K562 (cell line): ENCODE measurements at regions not wholly inside any gene's neighbourhood (a gene's known extent, or its start where the extent isn't known, plus 50 kb on each side); places are given as distances from the start of the nearest gene placed in this dataset.

Source experiments
- ATAC-seq: fragments of 200-7000 bp; cut with Tn5 transposase; 3 replicates; pipeline ENCODE4 v1.9.1; 2020; ENCODE audit warnings: moderate library complexity
- BruUV-seq: library from RNA; stranded (reverse); fragments of 400-500 nt; replicated peaks from 2 replicates; lab custom pipeline; 2021; lab: Mats Ljungman, UMichigan
- CTCF ChIA-PET: fragments of 300-600 bp; formaldehyde crosslinking; extraction: SDS; loops from one replicate; lab custom pipeline; 2021; ENCODE audit warnings: low intra/inter-chr PET ratio; lab: Yijun Ruan, JAX
- POLR2A ChIA-PET: fragments of 300-600, 350-650 bp; sonication (Branson Sonifier 250); formaldehyde crosslinking; extraction: SDS; loops from one replicate; lab custom pipeline; 2021; ENCODE audit warnings: antibody characterized with exemption, inconsistent platforms; lab: Yijun Ruan, JAX
- DNase-seq, 4 experiments: peaks; one replicate each; pipeline versions ENCODE4 v3.0.0 to v3.0.0-alpha.2; 2011 to 2018; ENCODE audit warnings: low spot score in 3 of 4, mixed read lengths in 3 of 4; ENCODE audit errors: extremely low read depth in 1 of 4
- FAIRE-seq: peaks from 2 replicates; lab custom pipeline; 2011; peaks lifted over from hg19 to GRCh38; lab: Jason Lieb, UNC
- H2AFZ ChIP-seq: 2 replicates; pipeline ENCODE4 v1.6.0; 2011; ENCODE audit warnings: low read depth, low read length, control low read depth, inconsistent platforms
- H3K27ac ChIP-seq: fragments of 200-600 bp; 3 replicates; pipeline ENCODE4 v1.8.0; 2011; ENCODE audit warnings: low read depth, mild to moderate bottlenecking, control low read depth, inconsistent platforms, low read length, moderate library complexity, mixed read lengths; ENCODE audit errors: extremely low read depth
- H3K27me3 ChIP-seq, 2 experiments: fragments of 300-600 bp in 1 of 2; 2 replicates in 1 of 2; 3 replicates in 1 of 2; pipeline versions ENCODE4 v1.6.0 to v1.8.0; 2011; ENCODE audit warnings: inconsistent platforms in 2 of 2, low read length in 2 of 2, mild to moderate bottlenecking in 1 of 2, mixed read lengths in 1 of 2, moderate library complexity in 1 of 2; ENCODE audit not compliant: control insufficient read depth in 2 of 2, insufficient read depth in 2 of 2
- H3K36me3 ChIP-seq: fragments of 300-600 bp; 3 replicates; pipeline ENCODE4 v1.8.0; 2011; ENCODE audit warnings: mild to moderate bottlenecking, low read length, inconsistent platforms; ENCODE audit not compliant: control insufficient read depth, insufficient read depth
- H3K4me1 ChIP-seq, 2 experiments: fragments of 200-600 bp in 1 of 2; replicated peaks in 1 of 2; 2 replicates in 1 of 2; 3 replicates in 1 of 2; pipeline versions ENCODE4 v1.5.1 to v1.8.0; 2011; ENCODE audit warnings: inconsistent platforms in 2 of 2, low read length in 2 of 2, mild to moderate bottlenecking in 1 of 2, mixed read lengths in 1 of 2, moderate library complexity in 1 of 2; ENCODE audit not compliant: control insufficient read depth in 2 of 2, insufficient read depth in 2 of 2
- H3K4me2 ChIP-seq: 2 replicates; pipeline ENCODE4 v1.6.1; 2011; ENCODE audit warnings: low read length, control low read depth, inconsistent platforms, mixed read lengths; ENCODE audit not compliant: insufficient read depth
- H3K4me3 ChIP-seq: fragments of 200-600 bp; sonication (generic), shearing (Covaris generic); 2 replicates; pipeline ENCODE4 v1.5.1; 2016; ENCODE audit warnings: control low read depth, inconsistent platforms
- H3K79me2 ChIP-seq: fragments of 200-600 bp; 3 replicates; pipeline ENCODE4 v1.8.0; 2011; ENCODE audit warnings: low read length, inconsistent platforms; ENCODE audit not compliant: control insufficient read depth, insufficient read depth
- H3K9ac ChIP-seq, 2 experiments: 2 replicates each; pipeline versions ENCODE4 v1.6.0 to v1.6.1; 2011; ENCODE audit warnings: low read depth in 2 of 2, low read length in 2 of 2, control low read depth in 1 of 2, inconsistent platforms in 1 of 2, mild to moderate bottlenecking in 1 of 2, mixed read lengths in 1 of 2; ENCODE audit not compliant: insufficient read depth in 1 of 2
- H3K9me1 ChIP-seq: one replicate; pipeline ENCODE4 v1.6.0; 2011; ENCODE audit warnings: inconsistent platforms, mild to moderate bottlenecking, low read length, moderate library complexity; ENCODE audit not compliant: control insufficient read depth, insufficient read depth
- H3K9me3 ChIP-seq: replicated peaks from 2 replicates; pipeline ENCODE4 v1.5.1; 2011; ENCODE audit warnings: low read depth, low read length, inconsistent platforms; ENCODE audit not compliant: control insufficient read depth, insufficient read depth
- H4K20me1 ChIP-seq: replicated peaks from 2 replicates; pipeline ENCODE4 v1.6.1; 2011; ENCODE audit warnings: low read length, inconsistent platforms, mixed read lengths; ENCODE audit not compliant: control insufficient read depth, insufficient read depth
- ATF7 ChIP-seq: fragments of 450-650 bp; IDR thresholded peaks from 2 replicates; pipeline ENCODE4 v1.7.1; 2014; ENCODE audit warnings: mild to moderate bottlenecking, moderate library complexity
- CBX3 ChIP-seq, 2 experiments: IDR thresholded peaks; 1 replicate in 1 of 2; 2 replicates in 1 of 2; pipeline ENCODE4 v1.6.1; 2012; ENCODE audit warnings: inconsistent platforms in 2 of 2, low read length in 2 of 2, borderline replicate concordance in 1 of 2, control low read depth in 1 of 2
- FOXA1 ChIP-seq: fragments of 450-650 bp; IDR thresholded peaks from 2 replicates; pipeline ENCODE4 v1.6.1; 2016; ENCODE audit warnings: mild to moderate bottlenecking, borderline replicate concordance
- MBD2 ChIP-seq: sonication (generic); IDR thresholded peaks from 2 replicates; pipeline ENCODE4 v1.6.1; 2016; ENCODE audit warnings: low read depth, borderline replicate concordance
- NFXL1 ChIP-seq: fragments of 450-650 bp; formaldehyde crosslinking; IDR thresholded peaks from 2 replicates; pipeline ENCODE4 v1.4.0; 2021; ENCODE audit warnings: mild to moderate bottlenecking
- SRSF7 ChIP-seq: fragments of 200-400 bp; formaldehyde crosslinking; optimal IDR thresholded peaks from 2 replicates; pipeline ENCODE3; 2017; ENCODE audit warnings: mild to moderate bottlenecking, low read depth, low read length
- WHSC1 ChIP-seq: IDR thresholded peaks from one replicate; pipeline ENCODE4 v1.6.1; 2012; ENCODE audit warnings: low read length, control low read depth, inconsistent platforms
- ZBTB7A ChIP-seq: IDR thresholded peaks from 2 replicates; pipeline ENCODE4 v1.6.1; 2011; ENCODE audit warnings: low read depth, mild to moderate bottlenecking, low read length, moderate library complexity, borderline replicate concordance; ENCODE audit not compliant: control insufficient read depth
- ZNF165 ChIP-seq: fragments of 250-450 bp; sonication (Bioruptor Pico); IDR thresholded peaks from 2 replicates; pipeline ENCODE4 v1.4.0; 2020; ENCODE audit warnings: borderline replicate concordance
- ZNF282 ChIP-seq: sonication (generic); formaldehyde crosslinking; IDR thresholded peaks from 2 replicates; pipeline ENCODE4 v1.8.1; 2023; ENCODE audit warnings: missing genetic modification reagents
- in situ Hi-C: fragments of 300-500 bp; cut with MboI; formaldehyde crosslinking; loops from 4 replicates; pipeline ENCODE4 v1.15.0; 2018; ENCODE audit warnings: inconsistent platforms, mixed read lengths
- intact Hi-C: fragments of 100-400 bp; cut with micrococcal nuclease; formaldehyde crosslinking; loops from 2 replicates; pipeline ENCODE4 v1.14.2; 2022
- TF ChIP-seq, protein P1 (sequence below), 2 experiments: IDR thresholded peaks; 2 replicates each; pipeline ENCODE4 v1.6.1; 2012; ENCODE audit warnings: improper control_type of control experiment in 2 of 2, low read depth in 2 of 2, low read length in 2 of 2, borderline replicate concordance in 1 of 2
- TF ChIP-seq, protein P2 (sequence below), 2 experiments: fragments of 450-650 bp; IDR thresholded peaks; 2 replicates each; pipeline ENCODE4 v1.6.1; 2016; ENCODE audit warnings: mild to moderate bottlenecking in 2 of 2, borderline replicate concordance in 1 of 2, low read depth in 1 of 2, moderate library complexity in 1 of 2

DNA sequence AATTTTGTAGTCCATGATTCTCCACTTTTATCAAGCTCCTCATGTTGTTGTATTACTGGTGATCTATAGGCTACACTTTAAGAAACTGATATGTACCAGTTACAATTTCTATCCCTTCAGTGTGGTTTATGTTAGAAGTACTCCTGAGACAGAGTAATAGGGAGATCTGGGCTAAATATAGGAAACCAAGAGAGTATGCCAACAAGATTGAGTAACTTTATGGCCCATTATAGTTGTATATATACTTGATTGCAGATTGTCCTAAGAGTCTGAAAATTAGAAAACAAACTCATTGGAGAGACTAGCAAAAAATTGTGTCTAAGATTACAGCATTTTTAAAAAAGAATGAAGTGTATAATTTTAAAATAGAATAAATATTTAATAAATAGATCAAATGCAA lies 605.6 kb downstream of the XIRP2 start:
- no peaks in the 10 kb centered on the region for H4K20me1 ChIP-seq
- FAIRE-seq: no peak

More for the DNA sequence above, 605.6 kb downstream of the XIRP2 start:
- Histone ChIP-seq H3K9me3 (no peaks in the 10 kb centered on the region), H3K27me3 (no peaks in the 10 kb centered on the region), H3K27ac (no peak overlapping the region), H3K79me2 (no peaks in the 10 kb centered on the region)
- POLR2A ChIA-PET: no interaction called here
- intact Hi-C loops: no loop called here
- TF ChIP-seq, protein P1, sequence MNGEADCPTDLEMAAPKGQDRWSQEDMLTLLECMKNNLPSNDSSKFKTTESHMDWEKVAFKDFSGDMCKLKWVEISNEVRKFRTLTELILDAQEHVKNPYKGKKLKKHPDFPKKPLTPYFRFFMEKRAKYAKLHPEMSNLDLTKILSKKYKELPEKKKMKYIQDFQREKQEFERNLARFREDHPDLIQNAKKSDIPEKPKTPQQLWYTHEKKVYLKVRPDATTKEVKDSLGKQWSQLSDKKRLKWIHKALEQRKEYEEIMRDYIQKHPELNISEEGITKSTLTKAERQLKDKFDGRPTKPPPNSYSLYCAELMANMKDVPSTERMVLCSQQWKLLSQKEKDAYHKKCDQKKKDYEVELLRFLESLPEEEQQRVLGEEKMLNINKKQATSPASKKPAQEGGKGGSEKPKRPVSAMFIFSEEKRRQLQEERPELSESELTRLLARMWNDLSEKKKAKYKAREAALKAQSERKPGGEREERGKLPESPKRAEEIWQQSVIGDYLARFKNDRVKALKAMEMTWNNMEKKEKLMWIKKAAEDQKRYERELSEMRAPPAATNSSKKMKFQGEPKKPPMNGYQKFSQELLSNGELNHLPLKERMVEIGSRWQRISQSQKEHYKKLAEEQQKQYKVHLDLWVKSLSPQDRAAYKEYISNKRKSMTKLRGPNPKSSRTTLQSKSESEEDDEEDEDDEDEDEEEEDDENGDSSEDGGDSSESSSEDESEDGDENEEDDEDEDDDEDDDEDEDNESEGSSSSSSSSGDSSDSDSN (IDR thresholded peaks at IDR 0.05; ENCODE audit: borderline replicate concordance in 1 of 2, low read depth in 2 of 2, low read length in 2 of 2): no peak
- TF ChIP-seq MBD2 (no peak), FOXA1 (no peak), ZBTB7A (no peak), ATF7 (no peak), NFXL1 (CRISPR knock-in tag) (no peak), ZNF282 (CRISPR knock-in tag) (no peak), WHSC1 (no peak), CBX3 (IDR thresholded peaks at IDR 0.05; ENCODE audit: borderline replicate concordance in 1 of 2, low read length in 2 of 2) (no peak), ZNF165 (CRISPR knock-in tag) (no peak), SRSF7 (no peak)
- TF ChIP-seq, protein P2, sequence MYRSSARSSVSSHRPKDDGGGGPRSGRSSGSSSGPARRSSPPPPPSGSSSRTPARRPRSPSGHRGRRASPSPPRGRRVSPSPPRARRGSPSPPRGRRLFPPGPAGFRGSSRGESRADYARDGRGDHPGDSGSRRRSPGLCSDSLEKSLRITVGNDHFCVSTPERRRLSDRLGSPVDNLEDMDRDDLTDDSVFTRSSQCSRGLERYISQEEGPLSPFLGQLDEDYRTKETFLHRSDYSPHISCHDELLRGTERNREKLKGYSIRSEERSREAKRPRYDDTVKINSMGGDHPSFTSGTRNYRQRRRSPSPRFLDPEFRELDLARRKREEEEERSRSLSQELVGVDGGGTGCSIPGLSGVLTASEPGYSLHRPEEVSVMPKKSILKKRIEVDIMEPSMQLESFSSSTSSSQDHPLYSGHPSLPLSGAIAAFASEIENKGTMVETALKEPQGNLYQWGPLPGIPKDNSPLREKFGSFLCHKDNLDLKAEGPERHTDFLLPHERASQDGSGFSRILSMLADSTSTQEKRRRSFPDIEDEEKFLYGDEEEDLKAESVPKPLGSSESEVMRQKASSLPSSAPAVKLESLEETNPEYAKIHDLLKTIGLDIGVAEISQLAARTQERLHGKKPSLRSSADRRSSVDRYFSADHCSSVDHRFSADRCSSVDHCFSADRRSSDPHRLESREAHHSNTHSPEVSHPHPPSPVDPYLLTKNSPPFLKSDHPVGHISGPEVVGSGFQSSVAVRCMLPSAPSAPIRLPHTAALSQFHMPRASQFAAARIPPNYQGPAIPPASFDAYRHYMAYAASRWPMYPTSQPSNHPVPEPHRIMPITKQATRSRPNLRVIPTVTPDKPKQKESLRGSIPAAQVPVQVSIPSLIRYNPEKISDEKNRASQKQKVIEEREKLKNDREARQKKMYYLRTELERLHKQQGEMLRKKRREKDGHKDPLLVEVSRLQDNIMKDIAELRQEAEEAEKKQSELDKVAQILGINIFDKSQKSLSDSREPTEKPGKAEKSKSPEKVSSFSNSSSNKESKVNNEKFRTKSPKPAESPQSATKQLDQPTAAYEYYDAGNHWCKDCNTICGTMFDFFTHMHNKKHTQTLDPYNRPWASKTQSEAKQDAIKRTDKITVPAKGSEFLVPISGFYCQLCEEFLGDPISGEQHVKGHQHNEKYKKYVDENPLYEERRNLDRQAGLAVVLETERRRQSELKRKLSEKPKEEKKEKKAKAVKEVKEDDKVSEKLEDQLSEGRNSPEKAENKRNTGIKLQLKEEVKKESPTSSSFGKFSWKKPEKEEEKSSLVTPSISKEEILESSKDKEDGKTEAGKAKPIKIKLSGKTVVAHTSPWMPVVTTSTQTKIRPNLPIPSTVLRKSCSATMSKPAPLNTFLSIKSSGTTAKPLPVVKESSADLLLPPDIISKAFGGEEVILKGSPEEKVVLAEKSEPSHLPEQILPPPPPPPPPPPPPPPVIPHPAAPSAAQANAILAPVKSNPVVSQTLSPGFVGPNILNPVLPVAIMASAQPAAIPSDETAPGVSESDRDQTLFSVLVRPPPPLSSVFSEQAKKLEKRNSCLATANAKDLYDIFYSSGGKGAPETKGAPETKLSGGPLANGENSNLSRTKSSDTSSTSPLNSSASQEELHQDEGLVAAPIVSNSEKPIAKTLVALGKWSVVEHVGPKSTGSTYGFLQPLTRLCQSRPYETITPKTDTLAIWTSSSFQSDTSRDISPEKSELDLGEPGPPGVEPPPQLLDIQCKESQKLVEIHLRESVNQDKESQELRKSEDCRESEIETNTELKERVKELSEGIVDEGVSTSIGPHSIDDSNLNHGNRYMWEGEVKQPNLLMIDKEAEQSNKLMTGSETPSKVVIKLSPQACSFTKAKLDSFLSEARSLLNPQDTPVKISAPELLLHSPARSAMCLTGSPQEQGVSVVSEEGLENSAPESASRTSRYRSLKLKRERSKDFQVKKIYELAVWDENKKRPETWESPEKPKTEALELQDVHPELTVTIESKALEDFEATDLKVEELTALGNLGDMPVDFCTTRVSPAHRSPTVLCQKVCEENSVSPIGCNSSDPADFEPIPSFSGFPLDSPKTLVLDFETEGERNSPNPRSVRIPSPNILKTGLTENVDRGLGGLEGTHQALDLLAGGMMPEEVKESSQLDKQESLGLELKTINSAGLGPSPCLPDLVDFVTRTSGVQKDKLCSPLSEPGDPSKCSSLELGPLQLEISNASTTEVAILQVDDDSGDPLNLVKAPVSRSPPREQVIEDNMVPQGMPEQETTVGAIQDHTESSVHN (IDR thresholded peaks at IDR 0.05; ENCODE audit: borderline replicate concordance in 1 of 2, low read depth in 1 of 2): no peak
- TF ChIP-seq, all 486 proteins: peak for 0
- no peaks in the 10 kb centered on the region for H3K4me1 ChIP-seq
- H3K4me3 ChIP-seq: no peak overlapping the region
- ATAC-seq: no peak
- no peaks in the 10 kb centered on the region for H3K36me3 ChIP-seq
- H3K9ac ChIP-seq: no peak overlapping the region
- no peak overlapping the region for H2AFZ ChIP-seq
- no TSS peak for BruUV-seq
- no peaks in the 10 kb centered on the region for H3K9me1 ChIP-seq
- no peak for DNase-seq
- CTCF ChIA-PET: no interaction called here
- in situ Hi-C loops: no loop called here
- no peak overlapping the region for H3K4me2 ChIP-seq
